K562 (cell line): ENCODE measurements at regions not wholly inside any gene's neighbourhood (a gene's known extent, or its start where the extent isn't known, plus 50 kb on each side); places are given as distances from the start of the nearest gene placed in this dataset.

Experiments
- CTCF ChIP-seq, 3 experiments: IDR thresholded peaks in 2 of 3; conservative IDR thresholded peaks in 1 of 3; 2 replicates each; pipeline ENCODE4 v1.5.1; 2011 to 2012; ENCODE audit warnings: low read length in 3 of 3, mild to moderate bottlenecking in 3 of 3, control low read depth in 2 of 3, improper control_type of control experiment in 1 of 3, inconsistent platforms in 1 of 3, low read depth in 1 of 3, mixed read lengths in 1 of 3, moderate library complexity in 1 of 3; ENCODE audit not compliant: insufficient read depth in 2 of 3
- KDM1A ChIP-seq, 2 experiments: fragments of 450-650 bp; IDR thresholded peaks; 2 replicates each; pipeline ENCODE4 v1.6.1; 2016; ENCODE audit warnings: mild to moderate bottlenecking in 2 of 2
- RFX5 ChIP-seq: IDR thresholded peaks from 2 replicates; pipeline ENCODE4 v1.6.1; 2011; ENCODE audit warnings: low read depth, mild to moderate bottlenecking, improper control_type of control experiment, low read length
- SMARCC2 ChIP-seq: fragments of 450-650 bp; IDR thresholded peaks from 2 replicates; pipeline ENCODE4 v1.6.1; 2017; ENCODE audit warnings: antibody characterized with exemption, moderate library complexity, mild to moderate bottlenecking, low read depth
- ZNF232 ChIP-seq: sonication (generic); formaldehyde crosslinking; IDR thresholded peaks from 2 replicates; pipeline ENCODE4 v1.8.0; 2022; ENCODE audit warnings: mild to moderate bottlenecking, missing genetic modification reagents
- ZNF274 ChIP-seq: IDR thresholded peaks from 2 replicates; pipeline ENCODE4 v1.6.1; 2011; ENCODE audit warnings: low read depth, mild to moderate bottlenecking, low read length, moderate library complexity, borderline replicate concordance
- TF ChIP-seq, protein P1 (sequence below): fragments of 450-650 bp; formaldehyde crosslinking; IDR thresholded peaks from 2 replicates; pipeline ENCODE4 v1.4.0; 2020; ENCODE audit warnings: mild to moderate bottlenecking, mixed read lengths

DNA sequence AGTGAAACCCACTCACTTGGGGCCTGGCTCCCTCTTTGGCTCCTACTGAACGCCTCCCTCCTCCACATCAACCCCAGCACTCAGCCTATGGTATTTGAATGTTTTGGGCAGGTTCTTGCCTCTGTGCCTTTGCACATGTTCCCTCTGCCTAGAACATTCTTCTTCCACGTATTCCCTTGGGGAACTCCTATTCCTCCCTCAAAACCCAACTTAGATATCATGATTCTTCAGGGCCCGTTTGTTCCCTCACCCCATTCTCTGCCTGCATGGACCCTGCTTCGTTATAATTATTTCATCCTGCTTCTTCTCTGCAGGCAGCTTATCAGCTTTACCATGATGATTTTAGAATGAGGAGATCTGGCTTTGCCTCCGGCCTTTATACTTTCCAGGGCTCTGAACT, 215.0 kb upstream of the IER5L start:
- TF ChIP-seq, protein P1, sequence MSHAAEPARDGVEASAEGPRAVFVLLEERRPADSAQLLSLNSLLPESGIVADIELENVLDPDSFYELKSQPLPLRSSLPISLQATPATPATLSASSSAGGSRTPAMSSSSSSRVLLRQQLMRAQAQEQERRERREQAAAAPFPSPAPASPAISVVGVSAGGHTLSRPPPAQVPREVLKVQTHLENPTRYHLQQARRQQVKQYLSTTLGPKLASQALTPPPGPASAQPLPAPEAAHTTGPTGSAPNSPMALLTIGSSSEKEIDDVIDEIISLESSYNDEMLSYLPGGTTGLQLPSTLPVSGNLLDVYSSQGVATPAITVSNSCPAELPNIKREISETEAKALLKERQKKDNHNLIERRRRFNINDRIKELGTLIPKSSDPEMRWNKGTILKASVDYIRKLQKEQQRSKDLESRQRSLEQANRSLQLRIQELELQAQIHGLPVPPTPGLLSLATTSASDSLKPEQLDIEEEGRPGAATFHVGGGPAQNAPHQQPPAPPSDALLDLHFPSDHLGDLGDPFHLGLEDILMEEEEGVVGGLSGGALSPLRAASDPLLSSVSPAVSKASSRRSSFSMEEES = no peak
- TF ChIP-seq CTCF (IDR thresholded peaks at IDR 0.05 in 2 of 3, conservative IDR thresholded peaks at IDR 0.05 in 1 of 3; ENCODE audit: insufficient read depth in 2 of 3, low read depth in 1 of 3, low read length in 3 of 3) (no peak), ZNF232 (no peak), KDM1A (IDR thresholded peaks at IDR 0.05) (no peak), RFX5 (no peak), ZNF274 (no peak), SMARCC2 (no peak)
